Immature natural killer cell (primary cell): ENCODE measurements at regions not wholly inside any gene's neighbourhood (a gene's known extent, or its start where the extent isn't known, plus 50 kb on each side); places are given as distances from the start of the nearest gene placed in this dataset.
"Not testable (repeated sequence)": the region's sequence is repeated elsewhere in the genome, so short reads cannot be mapped to it uniquely, and the experiment has no call there.

Source experiments
- DNase-seq, 3 donors: peaks; one replicate each; pipeline ENCODE4 v3.0.0; 2022; ENCODE audit warnings: mixed read lengths in 1 of 3
- H3K27ac Mint-ChIP-seq, 6 donors: one replicate each; pipeline ENCODE4 v1.8.0; 2020; ENCODE audit warnings: mixed read lengths in 6 of 6, mild to moderate bottlenecking in 5 of 6, inconsistent platforms in 4 of 6, moderate library complexity in 3 of 6
- H3K27me3 Mint-ChIP-seq, 3 donors: one replicate each; pipeline ENCODE4 v1.8.0; 2020 to 2021; ENCODE audit warnings: low read depth in 3 of 3, mild to moderate bottlenecking in 3 of 3, mixed read lengths in 3 of 3, moderate library complexity in 3 of 3, inconsistent platforms in 1 of 3
- H3K36me3 Mint-ChIP-seq, 3 donors: one replicate each; pipeline ENCODE4 v1.8.0; 2020; ENCODE audit warnings: mixed read lengths in 3 of 3, inconsistent platforms in 2 of 3, mild to moderate bottlenecking in 2 of 3
- H3K4me1 Mint-ChIP-seq, 2 donors: one replicate each; pipeline ENCODE4 v1.8.0; 2020; ENCODE audit warnings: inconsistent platforms in 2 of 2, mild to moderate bottlenecking in 2 of 2, mixed read lengths in 2 of 2, moderate library complexity in 1 of 2
- H3K4me3 Mint-ChIP-seq, 5 donors: one replicate each; pipeline ENCODE4 v1.8.0; 2020; ENCODE audit warnings: mild to moderate bottlenecking in 5 of 5, mixed read lengths in 5 of 5, inconsistent platforms in 3 of 5, moderate library complexity in 3 of 5
- H3K9me3 Mint-ChIP-seq, 6 donors: one replicate each; pipeline ENCODE4 v1.8.0; 2020; ENCODE audit warnings: mild to moderate bottlenecking in 6 of 6, mixed read lengths in 6 of 6, inconsistent platforms in 4 of 6, moderate library complexity in 3 of 6

GRCh38 chr1:60825593-60825992 lies 256.8 kb upstream of the NFIA start:
- Mint-ChIP-seq H3K4me1 (no peaks in the 10 kb centered on the region), H3K27ac (no peak overlapping the region), H3K27me3 (peaks cover 0 to 5% (median 3%) of the 10 kb centered on the region in 3 donors), H3K4me3 (no peak overlapping the region), H3K9me3 (peaks cover 0 to 5% (median 0%) of the 10 kb centered on the region in 6 donors), H3K36me3 (no peaks in the 10 kb centered on the region)
- no peak for DNase-seq

- H3K36me3 Mint-ChIP-seq: no peaks in the 10 kb centered on the region
- H3K4me3 Mint-ChIP-seq: no peak overlapping the region
- H3K27me3 Mint-ChIP-seq: peaks cover 3 to 5% (median 3%) of the 10 kb centered on the region in 3 donors
- no peaks in the 10 kb centered on the region for H3K4me1 Mint-ChIP-seq
- H3K27ac Mint-ChIP-seq: no peak overlapping the region
- peaks cover 0 to 5% (median 0%) of the 10 kb centered on the region in 6 donors for H3K9me3 Mint-ChIP-seq
- DNase-seq: no peak
Observed at GRCh38 chr1:60823151-60823550, 259.2 kb upstream of the NFIA start.

DNA sequence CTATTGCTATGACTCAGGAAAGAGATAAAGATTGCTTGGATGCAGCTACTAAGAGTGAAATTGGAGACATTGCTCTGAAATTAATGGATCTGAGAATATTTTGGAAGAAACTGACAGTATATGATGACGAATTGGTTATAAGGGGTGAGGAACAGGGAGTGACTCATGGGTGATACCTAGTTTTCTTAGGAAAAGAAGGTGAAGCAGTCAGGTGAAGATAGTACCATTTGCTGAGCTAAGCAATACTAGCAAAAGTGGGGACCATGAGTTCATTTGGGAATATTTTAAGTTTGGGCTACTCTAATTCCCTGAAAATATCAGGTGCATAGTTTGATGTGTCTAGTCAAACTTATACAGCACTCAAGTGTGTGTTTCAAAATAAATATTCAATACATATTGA lies 260.1 kb upstream of the NFIA start:
- H3K9me3 Mint-ChIP-seq: peaks cover 0 to 5% (median 0%) of the 10 kb centered on the region in 6 donors
- no peaks in the 10 kb centered on the region for H3K4me1 Mint-ChIP-seq
- DNase-seq: no peak
- no peaks in the 10 kb centered on the region for H3K36me3 Mint-ChIP-seq
- no peak overlapping the region for H3K27ac Mint-ChIP-seq
- peaks cover 3 to 5% (median 3%) of the 10 kb centered on the region in 3 donors for H3K27me3 Mint-ChIP-seq
- H3K4me3 Mint-ChIP-seq: no peak overlapping the region

DNA sequence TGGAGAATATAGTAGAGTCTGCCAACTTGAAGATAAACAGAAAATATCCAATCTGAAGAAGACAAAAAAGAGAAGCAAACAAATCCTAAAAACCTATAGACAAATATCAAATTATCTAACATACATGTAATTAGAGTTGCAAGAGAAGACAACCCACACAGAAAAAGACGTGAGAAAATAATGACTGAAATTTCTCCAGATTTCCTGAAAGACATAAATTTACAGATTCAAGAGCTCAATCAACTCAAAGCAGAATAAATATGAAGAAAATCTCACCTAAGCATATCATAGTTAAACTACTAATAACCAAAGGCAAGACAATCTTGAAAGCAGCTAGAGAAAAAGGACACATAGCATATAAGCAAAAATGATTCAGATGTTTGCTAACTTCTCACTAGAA lies 261.2 kb upstream of the NFIA start:
- Mint-ChIP-seq H3K36me3 (no peaks in the 10 kb centered on the region), H3K27ac (no peak overlapping the region), H3K9me3 (peaks cover 0 to 3% (median 0%) of the 10 kb centered on the region in 6 donors), H3K27me3 (peaks cover 2 to 3% (median 3%) of the 10 kb centered on the region in 3 donors), H3K4me3 (no peak overlapping the region), H3K4me1 (no peaks in the 10 kb centered on the region)
- DNase-seq: no peak

- Mint-ChIP-seq H3K4me1 (no peaks in the 10 kb centered on the region), H3K36me3 (no peaks in the 10 kb centered on the region)
Observed at GRCh38 chr1:60818969-60819701, 263.2 kb upstream of the NFIA start.

GRCh38 chr1:60813071-60813470 lies 269.3 kb upstream of the NFIA start:
- H3K4me3 Mint-ChIP-seq: no peak overlapping the region
- no peaks in the 10 kb centered on the region for H3K4me1 Mint-ChIP-seq
- H3K36me3 Mint-ChIP-seq: no peaks in the 10 kb centered on the region
- peaks cover 0 to 3% (median 0%) of the 10 kb centered on the region in 6 donors for H3K9me3 Mint-ChIP-seq
- peaks cover 0 to 7% (median 0%) of the 10 kb centered on the region in 3 donors for H3K27me3 Mint-ChIP-seq
- DNase-seq: no peak
- H3K27ac Mint-ChIP-seq: no peak overlapping the region

More at GRCh38 chr1:60818969-60819701, 263.2 kb upstream of the NFIA start:
- DNase-seq: no peak
- Mint-ChIP-seq H3K27me3 (peaks cover 2 to 3% (median 3%) of the 10 kb centered on the region in 3 donors), H3K4me3 (no peak overlapping the region), H3K9me3 (peaks cover 0 to 4% (median 0%) of the 10 kb centered on the region in 6 donors), H3K27ac (no peak overlapping the region)

DNA sequence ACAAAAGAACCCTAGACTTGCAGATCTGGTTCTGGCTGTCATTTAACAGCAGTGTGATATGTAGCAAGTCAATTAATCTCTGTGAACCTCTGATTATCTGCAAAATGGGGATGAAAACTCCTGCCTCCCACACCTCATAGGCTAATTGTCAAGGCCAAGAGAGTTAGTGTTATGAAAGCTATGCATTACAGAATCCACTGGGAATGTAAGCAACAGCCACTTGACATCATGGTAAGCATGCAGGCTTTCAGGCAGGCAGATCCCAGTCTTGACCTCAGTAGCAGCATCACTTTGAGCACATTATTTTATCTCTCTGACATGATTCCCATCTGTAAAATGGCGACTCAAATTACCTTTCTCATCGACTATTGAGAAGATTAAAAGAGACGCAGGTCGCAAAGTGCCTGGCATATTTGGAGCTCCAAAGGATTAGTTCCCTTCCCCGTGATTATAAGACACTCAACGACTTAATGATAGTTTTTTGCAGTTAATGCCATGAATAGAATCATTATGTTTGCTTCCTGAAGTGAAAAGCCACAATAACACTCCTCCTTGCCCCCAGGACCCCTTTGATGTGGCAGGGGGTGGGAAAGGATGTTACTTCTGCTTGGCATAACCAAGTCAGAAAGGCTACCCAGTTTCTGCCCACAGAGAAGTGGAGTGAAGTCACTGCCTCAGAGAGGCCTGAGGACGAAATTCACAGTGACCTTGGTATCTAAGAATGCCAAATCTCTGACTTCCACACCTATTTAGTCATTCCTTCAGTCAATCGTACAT lies 273.0 kb upstream of the NFIA start:
- Mint-ChIP-seq H3K36me3 (no peaks in the 10 kb centered on the region), H3K27me3 (peaks cover 0 to 14% (median 0%) of the 10 kb centered on the region in 3 donors), H3K9me3 (peaks cover 0 to 13% (median 4%) of the 10 kb centered on the region in 6 donors), H3K4me3 (no peak overlapping the region), H3K4me1 (no peaks in the 10 kb centered on the region), H3K27ac (no peak overlapping the region)
- DNase-seq: no peak

GRCh38 chr1:60808676-60809075 lies 273.7 kb upstream of the NFIA start:
- no peak overlapping the region for H3K27ac Mint-ChIP-seq
- H3K9me3 Mint-ChIP-seq: peaks cover 0 to 13% (median 4%) of the 10 kb centered on the region in 6 donors
- H3K4me3 Mint-ChIP-seq: no peak overlapping the region
- peaks cover 0 to 14% (median 0%) of the 10 kb centered on the region in 3 donors for H3K27me3 Mint-ChIP-seq
- H3K4me1 Mint-ChIP-seq: no peaks in the 10 kb centered on the region
- no peak for DNase-seq
- no peaks in the 10 kb centered on the region for H3K36me3 Mint-ChIP-seq

GRCh38 chr1:60802884-60803283 lies 279.5 kb upstream of the NFIA start:
- no peaks in the 10 kb centered on the region for H3K36me3 Mint-ChIP-seq
- H3K4me3 Mint-ChIP-seq: no peak overlapping the region
- no peak overlapping the region for H3K27ac Mint-ChIP-seq
- peaks cover 0 to 7% (median 0%) of the 10 kb centered on the region in 3 donors for H3K27me3 Mint-ChIP-seq
- peaks cover 0 to 13% (median 3%) of the 10 kb centered on the region in 6 donors for H3K9me3 Mint-ChIP-seq
- H3K4me1 Mint-ChIP-seq: no peaks in the 10 kb centered on the region
- DNase-seq: no peak

GRCh38 chr1:60797351-60797750 lies 285.0 kb upstream of the NFIA start:
- Mint-ChIP-seq H3K27me3 (peaks cover 0 to under 1% (median 0%) of the 10 kb centered on the region in 3 donors), H3K9me3 (peaks cover 0 to 3% (median under 1%) of the 10 kb centered on the region in 6 donors), H3K27ac (no peak overlapping the region), H3K36me3 (no peaks in the 10 kb centered on the region), H3K4me3 (no peak overlapping the region), H3K4me1 (no peaks in the 10 kb centered on the region)
- DNase-seq: no peak

- Mint-ChIP-seq H3K9me3 (peaks cover 0 to 3% (median 0%) of the 10 kb centered on the region in 6 donors), H3K27me3 (peaks cover 0 to 3% (median 0%) of the 10 kb centered on the region in 3 donors), H3K4me1 (no peaks in the 10 kb centered on the region), H3K27ac (no peak overlapping the region), H3K36me3 (no peaks in the 10 kb centered on the region), H3K4me3 (no peak overlapping the region)
- no peak for DNase-seq
Observed at GRCh38 chr1:60791226-60791625, 291.1 kb upstream of the NFIA start.

GRCh38 chr1:60773099-60773498 lies 309.3 kb upstream of the NFIA start:
- H3K4me1 Mint-ChIP-seq, H3K4me3 Mint-ChIP-seq, H3K36me3 Mint-ChIP-seq, H3K27me3 Mint-ChIP-seq, DNase-seq, H3K27ac Mint-ChIP-seq: not testable (repeated sequence)
- H3K9me3 Mint-ChIP-seq: peaks cover 0 to 11% (median 0%) of the 10 kb centered on the region in 6 donors

DNA sequence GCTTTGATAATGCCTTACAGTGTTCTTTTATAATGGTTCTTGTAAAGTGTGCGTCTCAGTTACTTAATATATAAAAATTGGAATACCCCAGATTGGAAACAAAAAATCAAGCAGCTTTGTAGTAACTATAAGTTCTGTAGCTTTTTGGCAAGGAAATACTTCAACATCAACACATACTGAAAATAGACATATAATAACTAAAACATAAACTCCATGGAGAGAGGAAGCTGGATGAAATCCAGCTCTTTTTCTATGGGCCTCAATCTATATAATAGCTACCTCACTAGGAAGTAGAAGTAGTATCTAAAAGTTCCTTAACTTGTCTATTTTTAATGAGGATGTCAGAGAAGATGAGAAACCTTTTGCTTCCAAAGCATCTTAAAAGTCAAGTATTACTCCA lies 313.3 kb upstream of the NFIA start:
- no peaks in the 10 kb centered on the region for H3K27me3 Mint-ChIP-seq
- no peak for DNase-seq
- no peak overlapping the region for H3K27ac Mint-ChIP-seq
- H3K4me1 Mint-ChIP-seq: no peaks in the 10 kb centered on the region
- peaks cover 0 to 11% (median 0%) of the 10 kb centered on the region in 6 donors for H3K9me3 Mint-ChIP-seq
- no peak overlapping the region for H3K4me3 Mint-ChIP-seq
- no peaks in the 10 kb centered on the region for H3K36me3 Mint-ChIP-seq

DNA sequence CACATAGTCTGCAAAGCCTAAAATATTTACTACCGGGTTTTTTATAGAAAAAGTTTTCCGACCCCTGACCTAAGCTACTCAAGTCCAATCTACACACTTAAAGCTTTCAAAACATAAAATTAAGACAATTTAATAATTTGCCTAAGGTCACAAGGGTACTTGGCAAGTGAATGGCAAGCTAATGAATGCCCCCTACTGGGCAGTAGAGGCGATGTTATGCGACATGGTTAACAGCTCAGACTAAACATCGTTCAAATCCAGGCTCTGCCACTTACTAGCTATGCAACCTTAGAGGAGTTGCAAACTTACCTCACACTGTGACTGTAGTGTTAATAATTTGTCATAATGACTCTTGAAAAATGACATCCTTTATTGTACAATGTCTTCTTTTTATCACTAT lies 317.2 kb upstream of the NFIA start:
- no peaks in the 10 kb centered on the region for H3K4me1 Mint-ChIP-seq
- no peaks in the 10 kb centered on the region for H3K36me3 Mint-ChIP-seq
- no peak overlapping the region for H3K4me3 Mint-ChIP-seq
- H3K9me3 Mint-ChIP-seq: peaks cover 0 to 5% (median 0%) of the 10 kb centered on the region in 6 donors
- H3K27me3 Mint-ChIP-seq: peaks cover 0 to 4% (median 2%) of the 10 kb centered on the region in 3 donors
- no peak overlapping the region for H3K27ac Mint-ChIP-seq
- DNase-seq: no peak
